ENCODE measurements at regions not wholly inside any gene's neighbourhood (a gene's known extent, or its start where the extent isn't known, plus 50 kb on each side); places are given as distances from the start of the nearest gene placed in this dataset.
"Not testable (repeated sequence)": the region's sequence is repeated elsewhere in the genome, so short reads cannot be mapped to it uniquely, and the experiment has no call there.

DNA sequence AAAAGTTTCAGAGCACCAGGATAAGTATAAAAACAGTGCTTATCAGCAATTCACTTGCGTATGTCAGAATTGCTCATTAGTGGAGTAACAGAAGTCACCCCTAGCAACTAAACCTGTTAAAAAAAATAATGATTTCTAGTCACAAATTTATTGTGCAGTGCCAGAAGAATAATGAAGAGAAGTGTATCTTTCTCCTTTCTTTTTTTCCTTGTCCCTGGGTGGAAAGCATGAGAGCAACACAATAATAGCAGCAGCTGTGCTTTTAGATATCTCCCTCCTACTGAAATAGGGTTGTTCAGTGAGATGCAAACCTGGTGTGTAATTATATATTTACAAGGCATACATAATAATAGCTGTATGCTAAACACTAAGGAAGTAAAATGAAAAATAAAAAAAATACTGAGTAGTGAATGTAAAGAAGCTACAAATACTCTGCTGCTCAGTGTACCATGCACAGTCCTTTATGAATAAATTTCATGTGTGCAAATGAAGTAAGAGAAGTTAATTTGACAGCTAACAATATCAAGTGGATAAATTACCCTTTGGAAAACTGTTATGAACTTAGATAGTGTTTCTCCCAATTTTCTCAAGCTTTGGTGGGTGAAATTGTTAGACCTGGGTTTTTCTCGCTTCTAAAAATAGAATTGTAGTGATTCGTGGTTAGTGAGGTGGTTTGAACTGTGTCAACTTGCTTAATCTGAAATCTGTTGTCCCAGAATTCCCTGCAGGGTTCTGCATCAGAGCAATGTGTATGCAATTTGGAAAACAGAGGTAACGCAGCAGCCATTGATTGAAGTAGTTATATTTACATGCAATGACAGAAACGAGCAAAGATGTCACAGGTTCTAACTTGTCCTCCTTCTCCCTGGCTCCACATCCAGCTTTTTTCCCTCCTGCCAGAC lies 125.7 kb upstream of the NDST3 start (continued):
- TF ChIP-seq JUND (IDR thresholded peaks at IDR 0.05) = no peak

GRCh38 chr4:117916728-117917127 lies 117.6 kb upstream of the NDST3 start:
- DNase-seq (ENCODE audit: low read depth, low spot score) (no peak), ATAC-seq (no peak)
- Histone ChIP-seq H3K79me2 (ENCODE audit: insufficient read depth, low read length) (no peaks in the 10 kb centered on the region), H4K20me1 (ENCODE audit: insufficient read depth) (no peaks in the 10 kb centered on the region), H3K4me1 (ENCODE audit: control insufficient read depth in 1 of 2, insufficient read depth in 2 of 2, low read length in 2 of 2) (no peaks in the 10 kb centered on the region), H3K9me2 (ENCODE audit: insufficient read depth) (no peaks in the 10 kb centered on the region), H3K36me3 (ENCODE audit: control insufficient read depth in 1 of 2, insufficient read depth in 2 of 2, low read length in 2 of 2) (no peaks in the 10 kb centered on the region), H3K9ac (ENCODE audit: low read length) (no peak overlapping the region), H3K4me2 (ENCODE audit: low read length) (no peak overlapping the region), H3K4me3 (replicated peaks in 1 of 2; ENCODE audit: low read depth in 1 of 2, low read length in 2 of 2) (no peak overlapping the region), H3K27ac (ENCODE audit: low read depth, low read length) (no peak overlapping the region), H3K9me3 (ENCODE audit: control insufficient read depth in 1 of 2, insufficient read depth in 1 of 2, low read depth in 1 of 2, low read length in 2 of 2) (no peaks in the 10 kb centered on the region), H3K27me3 (ENCODE audit: insufficient read depth, low read length) (no peaks in the 10 kb centered on the region), H2AFZ (ENCODE audit: low read depth, low read length, poor library complexity, severe bottlenecking) (no peak overlapping the region)
- CTCF ChIA-PET = no interaction called here
- RAD21 ChIA-PET (ENCODE audit: low non-redundant PET in 1 of 2, low total read pairs in 2 of 2, uncharacterized antibody in 2 of 2, unreplicated experiment in 2 of 2) = no interaction called here
- BruUV-seq (replicated peaks) = no TSS peak
- POLR2A ChIA-PET = no interaction called here
- intact Hi-C loops (cut with micrococcal nuclease) = no loop called here
- TF ChIP-seq EZH2phosphoT487 (IDR thresholded peaks at IDR 0.05; ENCODE audit: borderline replicate concordance) (no peak), RAD21 (IDR thresholded peaks at IDR 0.05; ENCODE audit: low read depth) (no peak), SRF (IDR thresholded peaks at IDR 0.05; ENCODE audit: low read depth) (no peak), ZNF274 (IDR thresholded peaks at IDR 0.05; ENCODE audit: low read depth, low read length) (no peak), EGR1 (IDR thresholded peaks at IDR 0.05; ENCODE audit: low read depth) (no peak), SIN3A (IDR thresholded peaks at IDR 0.05; ENCODE audit: low read depth) (no peak), SP1 (IDR thresholded peaks at IDR 0.05; ENCODE audit: low read depth) (no peak)
- TF ChIP-seq, protein P1, sequence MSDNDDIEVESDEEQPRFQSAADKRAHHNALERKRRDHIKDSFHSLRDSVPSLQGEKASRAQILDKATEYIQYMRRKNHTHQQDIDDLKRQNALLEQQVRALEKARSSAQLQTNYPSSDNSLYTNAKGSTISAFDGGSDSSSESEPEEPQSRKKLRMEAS (IDR thresholded peaks at IDR 0.05) = no peak

- RAD21 ChIA-PET (ENCODE audit: low non-redundant PET in 1 of 2, low total read pairs in 2 of 2, uncharacterized antibody in 2 of 2, unreplicated experiment in 2 of 2); H3K27me3 ChIP-seq (ENCODE audit: insufficient read depth, low read length); H3K9ac ChIP-seq (ENCODE audit: low read length); H4K20me1 ChIP-seq (ENCODE audit: insufficient read depth); H2AFZ ChIP-seq (ENCODE audit: low read depth, low read length, poor library complexity, severe bottlenecking); DNase-seq (ENCODE audit: low read depth, low spot score); BruUV-seq (replicated peaks); H3K9me3 ChIP-seq (ENCODE audit: control insufficient read depth in 1 of 2, insufficient read depth in 1 of 2, low read depth in 1 of 2, low read length in 2 of 2); H3K79me2 ChIP-seq (ENCODE audit: insufficient read depth, low read length); H3K4me3 ChIP-seq (replicated peaks in 1 of 2; ENCODE audit: low read depth in 1 of 2, low read length in 2 of 2); H3K27ac ChIP-seq (ENCODE audit: low read depth, low read length); ATAC-seq; CTCF ChIA-PET; H3K36me3 ChIP-seq (ENCODE audit: control insufficient read depth in 1 of 2, insufficient read depth in 2 of 2, low read length in 2 of 2); H3K4me2 ChIP-seq (ENCODE audit: low read length); H3K9me2 ChIP-seq (ENCODE audit: insufficient read depth); intact Hi-C loops (cut with micrococcal nuclease); POLR2A ChIA-PET; H3K4me1 ChIP-seq (ENCODE audit: control insufficient read depth in 1 of 2, insufficient read depth in 2 of 2, low read length in 2 of 2): not testable (repeated sequence)
Observed at GRCh38 chr4:117922311-117922710, 112.0 kb upstream of the NDST3 start.

GRCh38 chr4:117927823-117928222 lies 106.5 kb upstream of the NDST3 start:
- POLR2A ChIA-PET; H2AFZ ChIP-seq (ENCODE audit: low read depth, low read length, poor library complexity, severe bottlenecking); RAD21 ChIA-PET (ENCODE audit: low non-redundant PET in 1 of 2, low total read pairs in 2 of 2, uncharacterized antibody in 2 of 2, unreplicated experiment in 2 of 2): not testable (repeated sequence)

More at GRCh38 chr4:117927823-117928222, 106.5 kb upstream of the NDST3 start:
- intact Hi-C loops (cut with micrococcal nuclease); H3K27me3 ChIP-seq (ENCODE audit: insufficient read depth, low read length); H3K9ac ChIP-seq (ENCODE audit: low read length); H3K27ac ChIP-seq (ENCODE audit: low read depth, low read length); H3K79me2 ChIP-seq (ENCODE audit: insufficient read depth, low read length); H3K4me2 ChIP-seq (ENCODE audit: low read length); ATAC-seq; H3K36me3 ChIP-seq (ENCODE audit: control insufficient read depth in 1 of 2, insufficient read depth in 2 of 2, low read length in 2 of 2); H3K4me1 ChIP-seq (ENCODE audit: control insufficient read depth in 1 of 2, insufficient read depth in 2 of 2, low read length in 2 of 2); CTCF ChIA-PET; DNase-seq (ENCODE audit: low read depth, low spot score); H4K20me1 ChIP-seq (ENCODE audit: insufficient read depth); BruUV-seq (replicated peaks); H3K9me2 ChIP-seq (ENCODE audit: insufficient read depth); H3K4me3 ChIP-seq (replicated peaks in 1 of 2; ENCODE audit: low read depth in 1 of 2, low read length in 2 of 2); H3K9me3 ChIP-seq (ENCODE audit: control insufficient read depth in 1 of 2, insufficient read depth in 1 of 2, low read depth in 1 of 2, low read length in 2 of 2): not testable (repeated sequence)

Data from HCT116 (cell line).